H1 (cell line): ENCODE measurements at regions not wholly inside any gene's neighbourhood (a gene's known extent, or its start where the extent isn't known, plus 50 kb on each side); places are given as distances from the start of the nearest gene placed in this dataset.

ENCODE experiments used
- CTCF ChIA-PET: fragments of 300-600 bp; sonication (Branson Sonifier 250); formaldehyde crosslinking; loops from one replicate; lab custom pipeline; 2021; ENCODE audit not compliant: partially characterized antibody; lab: Charles Lee
- POLR2A ChIA-PET: fragments of 300-600 bp; sonication (Branson Sonifier 250); formaldehyde crosslinking; loops from one replicate; lab custom pipeline; 2021; ENCODE audit warnings: inconsistent platforms; ENCODE audit not compliant: partially characterized antibody; lab: Charles Lee
- DNase-seq, 2 experiments: peaks; one replicate each; pipeline versions ENCODE4 v3.0.0 to v3.0.0-alpha.2; 2010 to 2022; ENCODE audit warnings: low spot score in 2 of 2, low read depth in 1 of 2, mixed read lengths in 1 of 2
- FAIRE-seq: peaks from 2 replicates; lab custom pipeline; 2011; peaks lifted over from hg19 to GRCh38; lab: Jason Lieb, UNC
- H2AFZ ChIP-seq: 2 replicates; pipeline ENCODE4 v1.8.1; 2012; ENCODE audit warnings: low read length, inconsistent platforms
- H2AK5ac ChIP-seq: 2 replicates; pipeline ENCODE4 v1.6.1; 2013; ENCODE audit warnings: low read depth, low read length
- H2BK120ac ChIP-seq: replicated peaks from 2 replicates; pipeline ENCODE3; 2013; ENCODE audit warnings: low read depth, low read length, inconsistent platforms
- H2BK12ac ChIP-seq: 2 replicates; pipeline ENCODE4 v1.6.1; 2013; ENCODE audit warnings: low read depth, low read length
- H2BK15ac ChIP-seq: 2 replicates; pipeline ENCODE4 v1.6.1; 2013; ENCODE audit warnings: low read length
- H2BK20ac ChIP-seq: 2 replicates; pipeline ENCODE4 v1.6.1; 2013; ENCODE audit warnings: low read length
- H2BK5ac ChIP-seq: 2 replicates; pipeline ENCODE4 v1.6.1; 2013; ENCODE audit warnings: low read depth, low read length
- H3K14ac ChIP-seq: 2 replicates; pipeline ENCODE4 v1.6.1; 2013; ENCODE audit warnings: inconsistent platforms; ENCODE audit not compliant: insufficient read length
- H3K18ac ChIP-seq: 2 replicates; pipeline ENCODE4 v1.6.1; 2013; ENCODE audit warnings: low read length; ENCODE audit errors: extremely low read depth
- H3K23ac ChIP-seq: 2 replicates; pipeline ENCODE4 v1.6.1; 2013; ENCODE audit warnings: inconsistent platforms; ENCODE audit not compliant: insufficient read length
- H3K23me2 ChIP-seq: 2 replicates; pipeline ENCODE4 v1.6.1; 2013; ENCODE audit warnings: low read depth, low read length
- H3K27ac ChIP-seq: 2 replicates; pipeline ENCODE4 v1.6.1; 2011; ENCODE audit warnings: low read depth, low read length, inconsistent platforms
- H3K27me3 ChIP-seq, 4 experiments: replicated peaks in 1 of 4; 1 replicate in 1 of 4; 2 replicates in 3 of 4; pipeline versions ENCODE4 v1.6.1 to v1.8.1; 2011 to 2013; ENCODE audit warnings: low read length in 3 of 4, mild to moderate bottlenecking in 3 of 4, inconsistent platforms in 2 of 4, mixed read lengths in 2 of 4, moderate library complexity in 1 of 4; ENCODE audit not compliant: control insufficient read depth in 3 of 4, insufficient read depth in 3 of 4; ENCODE audit errors: extremely low read depth in 1 of 4
- H3K36me3 ChIP-seq, 4 experiments: 2 replicates each; pipeline versions ENCODE4 v1.6.1 to v1.8.1; 2011 to 2013; ENCODE audit warnings: mild to moderate bottlenecking in 4 of 4, low read length in 3 of 4, moderate library complexity in 2 of 4, control low read depth in 1 of 4, inconsistent platforms in 1 of 4; ENCODE audit not compliant: insufficient read depth in 4 of 4, control insufficient read depth in 2 of 4
- H3K4ac ChIP-seq: replicated peaks from 2 replicates; pipeline ENCODE3; 2013; ENCODE audit warnings: low read length, low read depth, mixed read lengths, inconsistent platforms; ENCODE audit not compliant: insufficient read length
- H3K4me1 ChIP-seq, 4 experiments: replicated peaks in 1 of 4; 1 replicate in 1 of 4; 2 replicates in 3 of 4; pipeline versions ENCODE4 v1.6.1 to v1.8.1; 2011 to 2013; ENCODE audit warnings: low read length in 3 of 4, inconsistent platforms in 2 of 4, mixed read lengths in 1 of 4; ENCODE audit not compliant: insufficient read depth in 4 of 4, control insufficient read depth in 3 of 4
- H3K4me2 ChIP-seq, 2 experiments: 2 replicates each; pipeline versions ENCODE4 v1.6.1 to v1.8.1; 2011 to 2013; ENCODE audit warnings: low read depth in 2 of 2, low read length in 2 of 2, control low read depth in 1 of 2, inconsistent platforms in 1 of 2, mild to moderate bottlenecking in 1 of 2; ENCODE audit not compliant: insufficient read depth in 1 of 2
- H3K4me3 ChIP-seq, 4 experiments: fragments of 200-600, 300-600 bp in 1 of 4; sonication (generic), shearing (Covaris generic), sonication (Bioruptor Twin) in 1 of 4; 2 replicates each; pipeline versions ENCODE4 v1.5.1 to v1.8.1; 2011 to 2016; ENCODE audit warnings: low read length in 4 of 4, low read depth in 3 of 4, control low read depth in 2 of 4, inconsistent platforms in 2 of 4, mild to moderate bottlenecking in 2 of 4, mixed read lengths in 1 of 4, moderate library complexity in 1 of 4; ENCODE audit not compliant: insufficient read depth in 2 of 4; ENCODE audit errors: extremely low read depth in 1 of 4
- H3K56ac ChIP-seq: replicated peaks from 2 replicates; pipeline ENCODE3; 2013; ENCODE audit warnings: low read depth, mild to moderate bottlenecking, mixed read lengths, low read length, inconsistent platforms; ENCODE audit not compliant: insufficient read length
- H3K79me1 ChIP-seq: 2 replicates; pipeline ENCODE4 v1.6.1; 2013; ENCODE audit warnings: low read depth, low read length, control low read depth
- H3K79me2 ChIP-seq, 2 experiments: 2 replicates each; pipeline versions ENCODE4 v1.6.1 to v1.8.1; 2012 to 2013; ENCODE audit warnings: low read length in 2 of 2, mild to moderate bottlenecking in 2 of 2, inconsistent platforms in 1 of 2; ENCODE audit not compliant: insufficient read depth in 2 of 2, control insufficient read depth in 1 of 2
- H3K9ac ChIP-seq, 4 experiments: replicated peaks in 1 of 4; 1 replicate in 1 of 4; 2 replicates in 3 of 4; pipeline versions ENCODE4 v1.6.1 to v1.8.1; 2011 to 2013; ENCODE audit warnings: low read depth in 3 of 4, low read length in 3 of 4, control low read depth in 2 of 4, mild to moderate bottlenecking in 2 of 4, moderate library complexity in 2 of 4, inconsistent platforms in 1 of 4; ENCODE audit errors: extremely low read depth in 1 of 4
- H3K9me3 ChIP-seq, 2 experiments: 2 replicates each; pipeline versions ENCODE4 v1.6.1 to v1.8.1; 2012 to 2013; ENCODE audit warnings: mild to moderate bottlenecking in 2 of 2, moderate library complexity in 2 of 2, control low read depth in 1 of 2, inconsistent platforms in 1 of 2, low read depth in 1 of 2, low read length in 1 of 2, mixed read lengths in 1 of 2; ENCODE audit not compliant: insufficient read depth in 2 of 2
- H4K20me1 ChIP-seq, 2 experiments: replicated peaks in 1 of 2; 2 replicates each; pipeline versions ENCODE3 to v1.8.1; 2011 to 2013; ENCODE audit warnings: inconsistent platforms in 2 of 2, low read length in 2 of 2, mild to moderate bottlenecking in 1 of 2; ENCODE audit not compliant: insufficient read depth in 2 of 2, control insufficient read depth in 1 of 2
- H4K5ac ChIP-seq: 2 replicates; pipeline ENCODE4 v1.6.1; 2013; ENCODE audit warnings: low read length, low read depth, mixed read lengths, inconsistent platforms; ENCODE audit not compliant: insufficient read length
- H4K8ac ChIP-seq: 2 replicates; pipeline ENCODE4 v1.8.0; 2013; ENCODE audit warnings: mild to moderate bottlenecking, moderate library complexity, low read length, inconsistent platforms; ENCODE audit not compliant: insufficient read depth; ENCODE audit errors: extremely low read depth
- H4K91ac ChIP-seq: replicated peaks from 2 replicates; pipeline ENCODE3; 2013; ENCODE audit warnings: low read length, mixed read lengths, inconsistent platforms; ENCODE audit not compliant: insufficient read length
- GABPA ChIP-seq: IDR thresholded peaks from 2 replicates; pipeline ENCODE4 v1.6.1; 2011; ENCODE audit warnings: mild to moderate bottlenecking, low read length, moderate library complexity, borderline replicate concordance; ENCODE audit not compliant: insufficient read depth
- GTF2F1 ChIP-seq: IDR thresholded peaks from 2 replicates; pipeline ENCODE4 v1.6.1; 2012; ENCODE audit warnings: low read depth, low read length, improper control_type of control experiment, borderline replicate concordance
- RFX5 ChIP-seq: IDR thresholded peaks from 2 replicates; pipeline ENCODE4 v1.6.1; 2011; ENCODE audit warnings: low read depth, low read length, improper control_type of control experiment, borderline replicate concordance
- SIX5 ChIP-seq: IDR thresholded peaks from 2 replicates; pipeline ENCODE4 v1.6.1; 2011; ENCODE audit warnings: mild to moderate bottlenecking, low read depth, low read length
- SP2 ChIP-seq: IDR thresholded peaks from 2 replicates; pipeline ENCODE4 v1.6.1; 2012; ENCODE audit warnings: mild to moderate bottlenecking, low read length, inconsistent platforms
- TAF7 ChIP-seq: optimal IDR thresholded peaks from 2 replicates; pipeline ENCODE3; 2011; ENCODE audit warnings: low read depth, mild to moderate bottlenecking, inconsistent platforms, low read length, moderate library complexity, borderline replicate concordance
- WGBS, 2 experiments: shearing (Covaris generic) in 1 of 2; methylation state at CpG; one replicate each; pipeline versions ENCODE4 v1.1.6 to v1.1.7; 2013 to 2015; ENCODE audit warnings: low lambda C conversion rate in 2 of 2, mixed read lengths in 2 of 2, inconsistent platforms in 1 of 2, low coverage in 1 of 2, missing lambda C conversion rate in 1 of 2; ENCODE audit not compliant: insufficient replicate concordance in 2 of 2, insufficient coverage in 1 of 2, insufficient read length in 1 of 2; ENCODE audit errors: extremely low coverage in 1 of 2, missing lambda C conversion rate in 1 of 2; 5-methylcytosine and 5-hydroxymethylcytosine counted together
- TF ChIP-seq, protein P1 (sequence below): IDR thresholded peaks from 2 replicates; pipeline ENCODE4 v1.6.1; 2011; ENCODE audit warnings: low read length, improper control_type of control experiment

DNA sequence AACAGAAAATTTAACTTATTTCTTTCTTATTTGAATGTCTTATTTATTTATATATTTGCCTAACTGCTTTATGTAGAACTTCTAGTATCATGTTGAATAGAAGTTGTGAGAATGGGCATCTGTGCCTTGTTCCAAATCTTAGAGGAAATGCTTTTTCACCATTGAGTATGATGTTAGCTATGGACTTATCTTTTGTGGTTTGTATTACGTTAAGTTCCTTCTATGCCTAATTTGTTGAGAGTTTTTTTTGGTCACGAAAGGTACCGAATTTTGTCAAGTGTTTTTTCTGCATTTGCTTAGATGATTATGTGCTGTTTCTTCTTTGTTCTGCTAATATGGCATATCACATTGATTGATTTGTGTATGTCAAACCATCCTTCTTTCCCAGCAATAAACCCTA, 161.0 kb upstream of the TRIM24 start:
- H2BK15ac ChIP-seq, result no peak overlapping the region
- POLR2A ChIA-PET, result no interaction called here
- no peaks in the 10 kb centered on the region; the same call in 1 of the 2 replicates for H3K23me2 ChIP-seq
- H4K8ac ChIP-seq, result no peak overlapping the region
- no peak overlapping the region for H3K4me3 ChIP-seq
- no peak overlapping the region for H4K91ac ChIP-seq
- H3K79me1 ChIP-seq, result no peaks in the 10 kb centered on the region
- no peaks in the 10 kb centered on the region for H3K9me3 ChIP-seq
- TF ChIP-seq SP2 (no peak), GABPA (no peak), RFX5 (no peak), TAF7 (no peak), SIX5 (no peak), GTF2F1 (no peak)
- TF ChIP-seq, protein P1, sequence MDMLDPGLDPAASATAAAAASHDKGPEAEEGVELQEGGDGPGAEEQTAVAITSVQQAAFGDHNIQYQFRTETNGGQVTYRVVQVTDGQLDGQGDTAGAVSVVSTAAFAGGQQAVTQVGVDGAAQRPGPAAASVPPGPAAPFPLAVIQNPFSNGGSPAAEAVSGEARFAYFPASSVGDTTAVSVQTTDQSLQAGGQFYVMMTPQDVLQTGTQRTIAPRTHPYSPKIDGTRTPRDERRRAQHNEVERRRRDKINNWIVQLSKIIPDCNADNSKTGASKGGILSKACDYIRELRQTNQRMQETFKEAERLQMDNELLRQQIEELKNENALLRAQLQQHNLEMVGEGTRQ, result no peak
- TF ChIP-seq, all 59 proteins: peak for 0
- H3K56ac ChIP-seq, result no peak overlapping the region
- no peaks in the 10 kb centered on the region for H3K79me2 ChIP-seq
- no peak overlapping the region for H2BK12ac ChIP-seq
- H2BK5ac ChIP-seq, result no peak overlapping the region
- H4K5ac ChIP-seq, result no peak overlapping the region
- H3K27me3 ChIP-seq, result no peaks in the 10 kb centered on the region; a peak in 1 of 7 replicates
- H3K4me2 ChIP-seq, result no peak overlapping the region
- H3K23ac ChIP-seq, result no peak overlapping the region
- H3K4ac ChIP-seq, result no peak overlapping the region
- no peaks in the 10 kb centered on the region for H3K4me1 ChIP-seq
- no peak overlapping the region for H2BK120ac ChIP-seq
- CTCF ChIA-PET, result interaction anchor here (0.5 kb wide), 1 partner anchor 453 kb away, joined by 3 read pairs; no protein-coding TSS in a partner anchor
- H3K9ac ChIP-seq, result no peak overlapping the region
- no peak overlapping the region for H3K18ac ChIP-seq
- H2BK20ac ChIP-seq, result no peak overlapping the region
- H3K36me3 ChIP-seq, result no peaks in the 10 kb centered on the region
- 96% methylated on average over 3 of the region's 3 CpGs; no CpG with 5 or more reads in 1 of the 2 experiments for WGBS, 2 experiments
- H4K20me1 ChIP-seq, result no peaks in the 10 kb centered on the region
- DNase-seq (no peak), FAIRE-seq (no peak)
- H2AFZ ChIP-seq, result no peak overlapping the region
- no peak overlapping the region for H3K14ac ChIP-seq
- no peak overlapping the region for H2AK5ac ChIP-seq
- no peak overlapping the region for H3K27ac ChIP-seq
